ENCODE measurements at regions not wholly inside any gene's neighbourhood (a gene's known extent, or its start where the extent isn't known, plus 50 kb on each side); places are given as distances from the start of the nearest gene placed in this dataset.

GRCh38 chr2:223238301-223238700 is 186.3 kb downstream of the KCNE4 start:
- TF ChIP-seq, protein P1, sequence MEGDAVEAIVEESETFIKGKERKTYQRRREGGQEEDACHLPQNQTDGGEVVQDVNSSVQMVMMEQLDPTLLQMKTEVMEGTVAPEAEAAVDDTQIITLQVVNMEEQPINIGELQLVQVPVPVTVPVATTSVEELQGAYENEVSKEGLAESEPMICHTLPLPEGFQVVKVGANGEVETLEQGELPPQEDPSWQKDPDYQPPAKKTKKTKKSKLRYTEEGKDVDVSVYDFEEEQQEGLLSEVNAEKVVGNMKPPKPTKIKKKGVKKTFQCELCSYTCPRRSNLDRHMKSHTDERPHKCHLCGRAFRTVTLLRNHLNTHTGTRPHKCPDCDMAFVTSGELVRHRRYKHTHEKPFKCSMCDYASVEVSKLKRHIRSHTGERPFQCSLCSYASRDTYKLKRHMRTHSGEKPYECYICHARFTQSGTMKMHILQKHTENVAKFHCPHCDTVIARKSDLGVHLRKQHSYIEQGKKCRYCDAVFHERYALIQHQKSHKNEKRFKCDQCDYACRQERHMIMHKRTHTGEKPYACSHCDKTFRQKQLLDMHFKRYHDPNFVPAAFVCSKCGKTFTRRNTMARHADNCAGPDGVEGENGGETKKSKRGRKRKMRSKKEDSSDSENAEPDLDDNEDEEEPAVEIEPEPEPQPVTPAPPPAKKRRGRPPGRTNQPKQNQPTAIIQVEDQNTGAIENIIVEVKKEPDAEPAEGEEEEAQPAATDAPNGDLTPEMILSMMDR (IDR thresholded peaks at IDR 0.05) = no peak
- no peak for TF ChIP-seq EZH2 (IDR thresholded peaks at IDR 0.05; ENCODE audit: borderline replicate concordance, insufficient read depth, low read depth, low read length, poor library complexity, severe bottlenecking)

Measured in B cell (primary cell).